ENCODE measurements at regions not wholly inside any gene's neighbourhood (a gene's known extent, or its start where the extent isn't known, plus 50 kb on each side); places are given as distances from the start of the nearest gene placed in this dataset.
A peak's percentile ranks its signal among the peaks of the same experiment; 100 is the strongest.

DNA sequence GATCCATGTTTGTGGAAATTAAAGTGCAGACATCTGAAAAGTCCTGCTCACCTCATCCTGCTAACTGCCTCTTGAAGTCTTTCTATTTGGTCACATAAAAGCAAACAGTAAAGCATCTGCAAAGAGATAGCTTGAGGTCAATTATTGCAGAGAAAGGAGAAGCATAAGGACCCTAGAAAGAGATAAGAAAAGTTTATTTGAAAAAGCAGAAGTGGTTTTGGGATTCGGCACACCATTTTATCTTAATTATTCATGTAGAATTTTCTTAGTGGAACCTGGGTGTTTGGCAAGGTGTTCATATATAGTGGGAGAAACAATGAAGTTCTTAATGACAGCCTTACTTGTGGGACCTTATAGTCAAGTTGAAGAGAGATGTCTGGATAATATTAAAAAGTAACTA is 280.8 kb downstream of the CENPW start:
- H3K79me2 ChIP-seq (ENCODE audit: low read depth): no peaks in the 10 kb centered on the region
- POLR2A ChIA-PET (ENCODE audit: unreplicated experiment): no interaction called here
- H3K36me3 ChIP-seq (ENCODE audit: low read depth): no peaks in the 10 kb centered on the region
- no peaks in the 10 kb centered on the region for H4K20me1 ChIP-seq (ENCODE audit: insufficient read depth)
- intact Hi-C loops (cut with micrococcal nuclease; ENCODE audit: unreplicated experiment): no loop called here
- TF ChIP-seq, protein P1, sequence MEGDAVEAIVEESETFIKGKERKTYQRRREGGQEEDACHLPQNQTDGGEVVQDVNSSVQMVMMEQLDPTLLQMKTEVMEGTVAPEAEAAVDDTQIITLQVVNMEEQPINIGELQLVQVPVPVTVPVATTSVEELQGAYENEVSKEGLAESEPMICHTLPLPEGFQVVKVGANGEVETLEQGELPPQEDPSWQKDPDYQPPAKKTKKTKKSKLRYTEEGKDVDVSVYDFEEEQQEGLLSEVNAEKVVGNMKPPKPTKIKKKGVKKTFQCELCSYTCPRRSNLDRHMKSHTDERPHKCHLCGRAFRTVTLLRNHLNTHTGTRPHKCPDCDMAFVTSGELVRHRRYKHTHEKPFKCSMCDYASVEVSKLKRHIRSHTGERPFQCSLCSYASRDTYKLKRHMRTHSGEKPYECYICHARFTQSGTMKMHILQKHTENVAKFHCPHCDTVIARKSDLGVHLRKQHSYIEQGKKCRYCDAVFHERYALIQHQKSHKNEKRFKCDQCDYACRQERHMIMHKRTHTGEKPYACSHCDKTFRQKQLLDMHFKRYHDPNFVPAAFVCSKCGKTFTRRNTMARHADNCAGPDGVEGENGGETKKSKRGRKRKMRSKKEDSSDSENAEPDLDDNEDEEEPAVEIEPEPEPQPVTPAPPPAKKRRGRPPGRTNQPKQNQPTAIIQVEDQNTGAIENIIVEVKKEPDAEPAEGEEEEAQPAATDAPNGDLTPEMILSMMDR (conservative IDR thresholded peaks at IDR 0.05): no peak
- no peak for TF ChIP-seq EZH2 (IDR thresholded peaks at IDR 0.05; ENCODE audit: low read depth)
- peak overlapping the region; percentile 40; the same call in 1 of the 2 replicates for H2AFZ ChIP-seq
- DNase-seq: no peak
- no peak overlapping the region for H3K27ac ChIP-seq
- H3K4me3 ChIP-seq: no peak overlapping the region
- peaks cover 9% of the 10 kb centered on the region for H3K9me2 ChIP-seq (ENCODE audit: insufficient read depth)
- H3K4me1 ChIP-seq (replicated peaks; ENCODE audit: insufficient read depth): peaks cover 6% of the 10 kb centered on the region
- CTCF ChIA-PET: no interaction called here
- no peaks in the 10 kb centered on the region for H3F3A ChIP-seq (ENCODE audit: insufficient read depth, low read depth)
- H3K4me2 ChIP-seq: peak overlapping the region; percentile 6; the same call in 1 of the 2 replicates
- no peaks in the 10 kb centered on the region for H3K27me3 ChIP-seq (ENCODE audit: insufficient read depth, low read depth)
- no TSS peak for BruUV-seq (replicated peaks)
- 0 out of 2 replicates have a peak, but pooled peaks cover 6% of the 10 kb centered on the region for H3K9me3 ChIP-seq (ENCODE audit: insufficient read depth, low read depth)

DNA sequence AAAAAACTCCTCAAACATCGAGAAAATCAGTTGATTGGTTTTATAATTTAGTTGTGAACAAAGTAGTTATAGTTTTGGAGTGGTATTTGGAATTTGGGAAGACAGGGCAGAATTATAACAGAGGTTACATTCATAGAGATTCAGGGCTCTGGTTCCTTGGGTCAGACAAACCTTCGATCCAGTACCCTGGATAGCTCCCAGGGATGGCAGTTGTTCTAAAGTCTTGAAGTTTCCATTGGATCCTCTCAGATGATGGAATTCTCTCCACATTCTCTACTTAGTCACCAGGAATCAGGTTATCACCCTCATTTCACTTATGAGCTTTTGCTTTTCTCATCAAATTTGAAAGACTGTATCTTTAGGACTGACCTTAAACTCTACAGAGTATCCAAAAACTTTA is 285.1 kb downstream of the CENPW start:
- Histone ChIP-seq H3K27me3 (ENCODE audit: insufficient read depth, low read depth) (no peaks in the 10 kb centered on the region), H3K4me3 (no peak overlapping the region), H2AFZ (no peak overlapping the region), H3K79me2 (ENCODE audit: low read depth) (no peaks in the 10 kb centered on the region), H3K27ac (no peak overlapping the region), H4K20me1 (ENCODE audit: insufficient read depth) (no peaks in the 10 kb centered on the region), H3F3A (ENCODE audit: insufficient read depth, low read depth) (no peaks in the 10 kb centered on the region), H3K4me2 (no peak overlapping the region), H3K9me2 (ENCODE audit: insufficient read depth) (peaks cover 4% of the 10 kb centered on the region; the same call in 1 of the 2 replicates), H3K9me3 (ENCODE audit: insufficient read depth, low read depth) (0 out of 2 replicates have a peak, but pooled peaks cover 6% of the 10 kb centered on the region), H3K4me1 (replicated peaks; ENCODE audit: insufficient read depth) (peaks cover 6% of the 10 kb centered on the region), H3K36me3 (ENCODE audit: low read depth) (no peaks in the 10 kb centered on the region)
- ChIA-PET POLR2A (ENCODE audit: unreplicated experiment) (no interaction called here), CTCF (no interaction called here)
- DNase-seq: peak in 1 of 2 experiments; percentile 8
- no peak for TF ChIP-seq EZH2 (IDR thresholded peaks at IDR 0.05; ENCODE audit: low read depth)
- TF ChIP-seq, protein P1 (conservative IDR thresholded peaks at IDR 0.05): no peak
- intact Hi-C loops (cut with micrococcal nuclease; ENCODE audit: unreplicated experiment): no loop called here
- no TSS peak for BruUV-seq (replicated peaks)

DNA sequence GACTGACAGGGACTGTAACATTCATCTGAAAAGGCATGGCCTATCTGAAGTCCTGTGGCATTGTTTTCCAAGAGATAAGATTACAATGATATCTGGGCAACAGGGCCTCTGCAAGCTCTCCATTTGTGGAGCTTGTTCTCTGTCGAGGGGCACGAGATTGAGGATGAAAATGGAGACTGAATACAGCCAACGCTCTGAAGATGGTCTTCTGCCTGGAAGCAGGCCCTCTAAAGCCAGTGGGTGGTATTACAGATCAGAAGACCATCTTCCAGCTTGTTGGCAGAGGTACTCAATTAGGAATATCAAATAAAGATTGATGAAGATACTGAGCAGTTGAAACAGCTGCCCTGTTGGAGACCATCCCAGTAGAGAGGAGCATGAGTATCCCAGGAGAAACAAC is 288.2 kb downstream of the CENPW start:
- Histone ChIP-seq H3K79me2 (ENCODE audit: low read depth) (no peaks in the 10 kb centered on the region), H3K9me2 (ENCODE audit: insufficient read depth) (peaks cover 4% of the 10 kb centered on the region; the same call in 1 of the 2 replicates), H3F3A (ENCODE audit: insufficient read depth, low read depth) (no peaks in the 10 kb centered on the region), H3K36me3 (ENCODE audit: low read depth) (no peaks in the 10 kb centered on the region), H3K4me1 (replicated peaks; ENCODE audit: insufficient read depth) (peaks cover 2% of the 10 kb centered on the region), H3K4me2 (no peak overlapping the region), H2AFZ (peak overlapping the region; percentile 28; the same call in 1 of the 2 replicates), H4K20me1 (ENCODE audit: insufficient read depth) (no peaks in the 10 kb centered on the region), H3K9me3 (ENCODE audit: insufficient read depth, low read depth) (no peaks in the 10 kb centered on the region), H3K4me3 (no peak overlapping the region), H3K27me3 (ENCODE audit: insufficient read depth, low read depth) (no peaks in the 10 kb centered on the region), H3K27ac (no peak overlapping the region)
- CTCF ChIA-PET: no interaction called here
- intact Hi-C loops (cut with micrococcal nuclease; ENCODE audit: unreplicated experiment): no loop called here
- TF ChIP-seq EZH2 (IDR thresholded peaks at IDR 0.05; ENCODE audit: low read depth): no peak
- TF ChIP-seq, protein P1 (conservative IDR thresholded peaks at IDR 0.05): peak; percentile 33; the same call in 1 of the 2 replicates
- no peak for DNase-seq
- POLR2A ChIA-PET (ENCODE audit: unreplicated experiment): interaction anchor here (0.6 kb wide), 1 partner anchor 155 kb away, joined by 4 read pairs; no protein-coding TSS in a partner anchor
- no TSS peak for BruUV-seq (replicated peaks)

Measured in PC-9 (cell line).